CD8-positive, alpha-beta memory T cell (primary cell): ENCODE measurements at regions not wholly inside any gene's neighbourhood (a gene's known extent, or its start where the extent isn't known, plus 50 kb on each side); places are given as distances from the start of the nearest gene placed in this dataset.

Source experiments
- CTCF ChIA-PET: fragments of 350-600 bp; sonication (Branson Sonifier 250); formaldehyde crosslinking; loops from one replicate; lab custom pipeline; 2021; ENCODE audit warnings: antibody characterized with exemption; lab: Charles Lee
- POLR2A ChIA-PET: fragments of 350-600 bp; sonication (Branson Sonifier 250); formaldehyde crosslinking; loops from one replicate; lab custom pipeline; 2021; ENCODE audit warnings: antibody characterized with exemption; lab: Charles Lee
- DNase-seq, 5 donors: peaks; one replicate each; pipeline versions ENCODE4 v3.0.0 to v3.0.0-alpha.2; 2020 to 2022; ENCODE audit warnings: mixed read lengths in 1 of 5
- H3K27ac ChIP-seq: one replicate; pipeline ENCODE4 v1.7.0; 2013; ENCODE audit warnings: low read depth, mild to moderate bottlenecking, low read length, moderate library complexity
- H3K27me3 ChIP-seq: 2 replicates; pipeline ENCODE4 v1.7.0; 2013; ENCODE audit warnings: low read length, mild to moderate bottlenecking; ENCODE audit not compliant: insufficient read depth, poor library complexity, severe bottlenecking
- H3K36me3 ChIP-seq: 2 replicates; pipeline ENCODE4 v1.7.0; 2013; ENCODE audit warnings: mild to moderate bottlenecking, low read length, moderate library complexity; ENCODE audit not compliant: insufficient read depth
- H3K4me1 ChIP-seq: 2 replicates; pipeline ENCODE4 v1.7.0; 2013; ENCODE audit warnings: mild to moderate bottlenecking, low read length, moderate library complexity; ENCODE audit not compliant: insufficient read depth
- H3K4me3 ChIP-seq: 2 replicates; pipeline ENCODE4 v1.7.0; 2013; ENCODE audit warnings: mild to moderate bottlenecking, low read length
- H3K9me3 ChIP-seq: 2 replicates; pipeline ENCODE4 v1.7.0; 2013; ENCODE audit warnings: mild to moderate bottlenecking, low read length
- H3K27ac Mint-ChIP-seq, 8 donors: one replicate each; pipeline ENCODE4 v1.8.0; 2020 to 2021; ENCODE audit warnings: mixed read lengths in 8 of 8, mild to moderate bottlenecking in 6 of 8, inconsistent platforms in 3 of 8, moderate library complexity in 3 of 8
- H3K27me3 Mint-ChIP-seq, 2 donors: one replicate each; pipeline ENCODE4 v1.8.0; 2020 to 2021; ENCODE audit warnings: mixed read lengths in 2 of 2, mild to moderate bottlenecking in 1 of 2, moderate library complexity in 1 of 2
- H3K36me3 Mint-ChIP-seq, 3 donors: one replicate each; pipeline ENCODE4 v1.8.0; 2020 to 2021; ENCODE audit warnings: mixed read lengths in 3 of 3, inconsistent platforms in 1 of 3, mild to moderate bottlenecking in 1 of 3
- H3K4me1 Mint-ChIP-seq, 3 donors: one replicate each; pipeline ENCODE4 v1.8.0; 2020 to 2021; ENCODE audit warnings: mixed read lengths in 3 of 3, inconsistent platforms in 1 of 3, mild to moderate bottlenecking in 1 of 3
- H3K4me3 Mint-ChIP-seq, 7 donors: one replicate each; pipeline ENCODE4 v1.8.0; 2020 to 2021; ENCODE audit warnings: mixed read lengths in 7 of 7, mild to moderate bottlenecking in 6 of 7, moderate library complexity in 4 of 7, inconsistent platforms in 2 of 7
- H3K9me3 Mint-ChIP-seq, 5 donors: one replicate each; pipeline ENCODE4 v1.8.0; 2020 to 2022; ENCODE audit warnings: mixed read lengths in 5 of 5, mild to moderate bottlenecking in 3 of 5, moderate library complexity in 2 of 5, inconsistent platforms in 1 of 5

GRCh38 chr4:122540838-122541237 lies 80.0 kb downstream of the IL21 start:
- Mint-ChIP-seq H3K4me3 (no peak overlapping the region), H3K27me3 (peaks cover 0 to 2% of the 10 kb centered on the region in 2 donors), H3K9me3 (no peaks in the 10 kb centered on the region), H3K36me3 (no peaks in the 10 kb centered on the region), H3K27ac (no peak overlapping the region), H3K4me1 (peaks cover 25 to 45% (median 39%) of the 10 kb centered on the region in 3 donors)
- no peak overlapping the region for H3K4me3 ChIP-seq
- H3K9me3 ChIP-seq: no peaks in the 10 kb centered on the region
- peaks cover 17% of the 10 kb centered on the region for H3K4me1 ChIP-seq
- POLR2A ChIA-PET: no interaction called here
- no peak for DNase-seq
- no peaks in the 10 kb centered on the region for H3K36me3 ChIP-seq
- H3K27me3 ChIP-seq: no peaks in the 10 kb centered on the region
- CTCF ChIA-PET: no interaction called here
- no peak overlapping the region for H3K27ac ChIP-seq

- peaks cover 0 to 2% of the 10 kb centered on the region in 2 donors for H3K27me3 Mint-ChIP-seq
- Histone ChIP-seq H3K9me3 (no peaks in the 10 kb centered on the region), H3K4me1 (peaks cover 17% of the 10 kb centered on the region), H3K4me3 (no peak overlapping the region), H3K36me3 (no peaks in the 10 kb centered on the region), H3K27ac (no peak overlapping the region), H3K27me3 (no peaks in the 10 kb centered on the region)
- ChIA-PET POLR2A (no interaction called here), CTCF (no interaction called here)
- H3K9me3 Mint-ChIP-seq: peaks cover 0 to 5% (median 0%) of the 10 kb centered on the region in 5 donors
- DNase-seq: peak in 1 of 5 donors; percentile 7
- peaks cover 25 to 45% (median 39%) of the 10 kb centered on the region in 3 donors for H3K4me1 Mint-ChIP-seq
- peak overlapping the region in 4 of 8 donors; percentile 9 to 55 (median 42) for H3K27ac Mint-ChIP-seq
- H3K36me3 Mint-ChIP-seq: no peaks in the 10 kb centered on the region
- H3K4me3 Mint-ChIP-seq: peak overlapping the region in 4 of 7 donors; percentile 7 to 36 (median 20)
Observed at GRCh38 chr4:122539861-122540465, 80.9 kb downstream of the IL21 start.

- no peak overlapping the region for H3K4me3 Mint-ChIP-seq
- H3K27ac Mint-ChIP-seq: peak overlapping the region in 1 of 8 donors; percentile 19
Observed at GRCh38 chr4:122537388-122538135, 81.0 kb upstream of the IL2 start.

GRCh38 chr4:122536001-122536400 lies 79.5 kb upstream of the IL2 start:
- H3K27me3 ChIP-seq: no peaks in the 10 kb centered on the region
- no peak overlapping the region for H3K27ac ChIP-seq
- POLR2A ChIA-PET: no interaction called here
- Mint-ChIP-seq H3K9me3 (peaks cover 0 to 6% (median 0%) of the 10 kb centered on the region in 5 donors), H3K27ac (no peak overlapping the region), H3K4me3 (no peak overlapping the region), H3K4me1 (peaks cover 20 to 46% (median 34%) of the 10 kb centered on the region in 3 donors), H3K36me3 (peaks cover 0 to 2% (median 0%) of the 10 kb centered on the region in 3 donors), H3K27me3 (no peaks in the 10 kb centered on the region)
- CTCF ChIA-PET: no interaction called here
- no peaks in the 10 kb centered on the region for H3K9me3 ChIP-seq
- H3K4me3 ChIP-seq: no peak overlapping the region
- no peaks in the 10 kb centered on the region for H3K36me3 ChIP-seq
- DNase-seq: no peak
- peaks cover 7% of the 10 kb centered on the region for H3K4me1 ChIP-seq

More at GRCh38 chr4:122537388-122538135, 81.0 kb upstream of the IL2 start:
- peaks cover 14% of the 10 kb centered on the region for H3K4me1 ChIP-seq
- Mint-ChIP-seq H3K4me1 (peaks cover 26 to 55% (median 46%) of the 10 kb centered on the region in 3 donors), H3K9me3 (peaks cover 0 to 6% (median 0%) of the 10 kb centered on the region in 5 donors), H3K36me3 (peaks cover 0 to 2% (median 0%) of the 10 kb centered on the region in 3 donors), H3K27me3 (peaks cover 0 to 2% of the 10 kb centered on the region in 2 donors)
- H3K27me3 ChIP-seq: no peaks in the 10 kb centered on the region
- no peak overlapping the region for H3K27ac ChIP-seq
- no peak for DNase-seq
- no peaks in the 10 kb centered on the region for H3K9me3 ChIP-seq
- no peak overlapping the region for H3K4me3 ChIP-seq
- no peaks in the 10 kb centered on the region for H3K36me3 ChIP-seq
- ChIA-PET POLR2A (no interaction called here), CTCF (no interaction called here)

GRCh38 chr4:122534776-122535175 lies 78.3 kb upstream of the IL2 start:
- DNase-seq: no peak
- peaks cover 0 to 2% (median 0%) of the 10 kb centered on the region in 3 donors for H3K36me3 Mint-ChIP-seq
- H3K27me3 ChIP-seq: no peaks in the 10 kb centered on the region
- ChIA-PET POLR2A (no interaction called here), CTCF (no interaction called here)
- no peak overlapping the region for H3K4me3 ChIP-seq
- no peaks in the 10 kb centered on the region for H3K9me3 ChIP-seq
- peaks cover 11 to 34% (median 21%) of the 10 kb centered on the region in 3 donors for H3K4me1 Mint-ChIP-seq
- no peak overlapping the region for H3K4me3 Mint-ChIP-seq
- H3K27ac ChIP-seq: no peak overlapping the region
- no peaks in the 10 kb centered on the region for H3K36me3 ChIP-seq
- H3K9me3 Mint-ChIP-seq: peaks cover 0 to 6% (median 0%) of the 10 kb centered on the region in 5 donors
- no peaks in the 10 kb centered on the region for H3K4me1 ChIP-seq
- no peak overlapping the region for H3K27ac Mint-ChIP-seq
- H3K27me3 Mint-ChIP-seq: no peaks in the 10 kb centered on the region

- Histone ChIP-seq H3K4me1 (no peaks in the 10 kb centered on the region), H3K27ac (no peak overlapping the region), H3K36me3 (no peaks in the 10 kb centered on the region), H3K27me3 (no peaks in the 10 kb centered on the region), H3K9me3 (no peaks in the 10 kb centered on the region), H3K4me3 (no peak overlapping the region)
- peak overlapping the region in 3 of 8 donors; percentile 20 to 45 (median 24) for H3K27ac Mint-ChIP-seq
- no peak for DNase-seq
- CTCF ChIA-PET: no interaction called here
- H3K27me3 Mint-ChIP-seq: no peaks in the 10 kb centered on the region
- peak overlapping the region in 1 of 7 donors; percentile 10 for H3K4me3 Mint-ChIP-seq
- POLR2A ChIA-PET: interaction anchor here (0.6 kb wide), 2 partner anchors 43 to 80 kb away, joined by 3 read pairs; no protein-coding TSS in a partner anchor
- peaks cover 0 to 2% (median 0%) of the 10 kb centered on the region in 3 donors for H3K36me3 Mint-ChIP-seq
- H3K4me1 Mint-ChIP-seq: peaks cover 8 to 29% (median 16%) of the 10 kb centered on the region in 3 donors
- peaks cover 0 to 6% (median 0%) of the 10 kb centered on the region in 5 donors for H3K9me3 Mint-ChIP-seq
Observed at GRCh38 chr4:122533841-122534240, 77.3 kb upstream of the IL2 start.

- no peaks in the 10 kb centered on the region for H3K27me3 Mint-ChIP-seq
- peaks cover 8 to 29% (median 16%) of the 10 kb centered on the region in 3 donors for H3K4me1 Mint-ChIP-seq
- POLR2A ChIA-PET: no interaction called here
- H3K36me3 Mint-ChIP-seq: peaks cover 0 to 2% (median 0%) of the 10 kb centered on the region in 3 donors
- DNase-seq: no peak
- H3K9me3 ChIP-seq: no peaks in the 10 kb centered on the region
- H3K4me3 Mint-ChIP-seq: no peak overlapping the region
- H3K27me3 ChIP-seq: no peaks in the 10 kb centered on the region
- H3K4me1 ChIP-seq: no peaks in the 10 kb centered on the region
- H3K27ac ChIP-seq: no peak overlapping the region
- H3K36me3 ChIP-seq: no peaks in the 10 kb centered on the region
- CTCF ChIA-PET: interaction anchor here (1.1 kb wide), 1 partner anchor 15 kb away, joined by 3 read pairs; no protein-coding TSS in a partner anchor
- no peak overlapping the region for H3K27ac Mint-ChIP-seq
- H3K9me3 Mint-ChIP-seq: peaks cover 0 to 6% (median 0%) of the 10 kb centered on the region in 5 donors
- no peak overlapping the region for H3K4me3 ChIP-seq
Observed at GRCh38 chr4:122532766-122533165, 76.2 kb upstream of the IL2 start.

- Mint-ChIP-seq H3K4me1 (peaks cover 8 to 29% (median 16%) of the 10 kb centered on the region in 3 donors), H3K9me3 (peaks cover 0 to 6% (median 0%) of the 10 kb centered on the region in 5 donors), H3K4me3 (no peak overlapping the region), H3K27ac (no peak overlapping the region), H3K27me3 (no peaks in the 10 kb centered on the region), H3K36me3 (peaks cover 0 to 2% (median 0%) of the 10 kb centered on the region in 3 donors)
- CTCF ChIA-PET: no interaction called here
- Histone ChIP-seq H3K4me3 (no peak overlapping the region), H3K36me3 (no peaks in the 10 kb centered on the region), H3K27ac (no peak overlapping the region), H3K4me1 (no peaks in the 10 kb centered on the region), H3K27me3 (no peaks in the 10 kb centered on the region), H3K9me3 (no peaks in the 10 kb centered on the region)
- POLR2A ChIA-PET: no interaction called here
- DNase-seq: no peak
Observed at GRCh38 chr4:122531514-122531913, 75.0 kb upstream of the IL2 start.
